Renal cortex interstitium (tissue), 11 donors: ENCODE measurements at regions not wholly inside any gene's neighbourhood (a gene's known extent, or its start where the extent isn't known, plus 50 kb on each side); places are given as distances from the start of the nearest gene placed in this dataset.
"Not testable (repeated sequence)": the region's sequence is repeated elsewhere in the genome, so short reads cannot be mapped to it uniquely, and the experiment has no call there.

Experiments used
- DNase-seq, 11 donors: peaks; one replicate each; pipeline ENCODE4 v3.0.0-alpha.2; 2013; ENCODE audit warnings: low read depth in 9 of 11, low spot score in 4 of 11; ENCODE audit errors: extremely low read depth in 1 of 11

DNA sequence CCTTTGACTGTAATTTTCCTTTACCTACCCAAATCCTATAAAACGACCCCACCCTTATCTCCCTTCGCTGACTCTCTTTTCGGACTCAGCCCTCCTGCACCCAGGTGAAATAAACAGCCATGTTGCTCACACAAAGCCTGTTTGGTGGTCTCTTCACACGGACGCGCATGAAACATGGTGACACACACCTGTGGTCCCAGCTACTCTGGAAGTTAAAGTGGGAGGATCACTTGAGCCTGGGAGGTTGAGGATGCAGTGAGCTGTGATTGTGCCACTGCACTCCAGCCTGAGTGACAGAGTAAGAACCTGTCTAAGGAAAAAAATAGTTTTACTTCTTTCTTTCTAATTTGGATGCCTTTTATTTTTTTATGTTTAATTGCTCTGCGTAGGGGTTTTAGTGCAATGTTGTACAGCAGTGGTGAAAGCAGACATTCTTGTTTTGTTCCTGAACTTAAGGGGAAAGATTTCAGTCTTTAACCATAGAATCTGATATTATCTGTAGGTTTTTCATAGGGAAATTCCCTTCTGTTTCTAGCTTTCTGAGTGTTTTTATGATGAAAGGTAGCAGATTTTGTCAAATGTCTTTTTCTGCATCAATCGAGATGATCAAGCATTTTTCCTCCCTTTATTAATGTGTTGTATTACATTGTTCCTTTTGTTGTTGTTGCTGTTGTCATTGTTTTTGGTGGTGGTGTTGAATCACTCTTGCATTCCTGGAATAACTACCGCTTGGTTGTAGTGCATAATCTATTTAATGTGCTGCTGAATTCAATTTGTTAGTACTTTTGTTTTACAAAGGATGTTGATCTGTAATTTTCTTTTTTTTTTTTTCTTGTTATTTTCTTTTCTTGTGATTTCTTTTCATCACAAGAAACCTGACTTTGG is 497.4 kb downstream of the DISC1 start:
- DNase-seq: no peak

DNA sequence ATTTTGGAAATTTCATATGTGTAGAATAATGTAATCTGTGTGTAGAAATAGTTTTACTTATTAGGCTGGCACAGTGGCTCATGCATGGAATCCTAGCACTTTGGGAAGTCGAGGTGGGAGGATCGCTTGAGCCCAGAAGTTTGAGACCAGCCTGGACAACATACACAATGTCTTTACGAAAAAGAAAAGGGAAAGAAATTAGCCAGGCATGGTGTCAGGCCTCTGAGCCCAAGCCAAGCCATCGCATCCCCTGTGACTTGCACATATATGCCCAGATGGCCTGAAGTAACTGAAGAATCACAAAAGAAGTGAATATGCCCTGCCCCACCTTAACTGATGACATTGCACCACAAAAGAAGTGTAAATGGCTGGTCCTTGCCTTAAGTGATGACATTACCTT is 491.3 kb downstream of the DISC1 start:
- not testable (repeated sequence) for DNase-seq

DNA sequence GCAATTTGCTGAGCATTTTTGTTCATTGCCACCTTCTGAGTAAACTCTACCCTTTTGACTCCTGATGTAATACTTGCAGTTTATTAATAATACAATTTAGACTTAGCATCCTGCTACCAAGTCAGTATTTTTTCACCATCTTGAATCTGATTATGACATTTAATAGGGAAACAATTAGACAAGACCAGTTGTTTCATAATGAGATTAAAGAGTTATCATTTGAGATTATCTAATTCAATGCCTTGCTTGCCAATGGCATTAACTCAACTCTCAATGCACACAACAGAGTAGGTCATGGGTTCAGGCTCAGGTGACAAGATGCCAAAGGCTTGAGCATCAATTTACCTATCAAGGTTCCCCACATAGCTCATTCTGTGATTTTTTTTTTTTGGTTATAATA is 488.4 kb downstream of the DISC1 start:
- no peak for DNase-seq

DNA sequence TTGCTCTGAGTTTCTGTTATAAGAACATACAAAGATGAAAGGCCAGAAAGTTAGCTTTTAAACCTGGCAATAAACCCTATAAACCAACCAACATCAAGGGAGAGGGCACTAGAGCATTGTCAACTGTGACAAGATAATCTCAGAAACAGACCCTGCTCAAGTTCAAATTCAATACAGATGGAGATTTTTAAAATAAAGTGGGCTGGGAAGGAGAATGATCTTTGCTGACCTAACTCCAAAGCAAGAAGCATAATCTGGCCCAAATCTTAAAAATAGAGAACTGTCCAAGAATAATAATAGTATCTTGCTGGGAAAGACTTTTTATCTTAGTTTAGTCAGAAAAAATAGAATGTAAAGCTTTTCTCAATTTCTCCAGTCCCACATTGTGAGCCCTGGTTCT is 485.5 kb downstream of the DISC1 start:
- no peak for DNase-seq

DNA sequence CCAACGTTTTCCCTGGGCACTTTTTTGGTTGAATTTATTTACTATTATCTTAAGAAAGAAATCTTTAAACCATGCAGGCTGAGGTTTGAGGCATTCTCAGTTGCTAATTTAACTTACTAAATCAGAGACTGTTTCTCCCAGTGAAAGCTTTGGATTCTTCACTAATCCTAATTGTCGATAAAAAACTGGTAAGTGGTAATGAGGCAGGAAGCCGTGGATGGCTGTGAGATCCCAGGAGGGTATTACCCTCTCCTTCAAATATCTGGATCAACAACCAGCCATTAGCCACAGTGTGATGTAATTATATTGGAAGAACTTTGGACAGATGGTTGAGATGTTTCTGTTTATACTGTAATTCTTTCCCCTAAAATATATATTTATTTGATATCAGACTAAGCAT is 485.0 kb downstream of the DISC1 start:
- DNase-seq: no peak

DNA sequence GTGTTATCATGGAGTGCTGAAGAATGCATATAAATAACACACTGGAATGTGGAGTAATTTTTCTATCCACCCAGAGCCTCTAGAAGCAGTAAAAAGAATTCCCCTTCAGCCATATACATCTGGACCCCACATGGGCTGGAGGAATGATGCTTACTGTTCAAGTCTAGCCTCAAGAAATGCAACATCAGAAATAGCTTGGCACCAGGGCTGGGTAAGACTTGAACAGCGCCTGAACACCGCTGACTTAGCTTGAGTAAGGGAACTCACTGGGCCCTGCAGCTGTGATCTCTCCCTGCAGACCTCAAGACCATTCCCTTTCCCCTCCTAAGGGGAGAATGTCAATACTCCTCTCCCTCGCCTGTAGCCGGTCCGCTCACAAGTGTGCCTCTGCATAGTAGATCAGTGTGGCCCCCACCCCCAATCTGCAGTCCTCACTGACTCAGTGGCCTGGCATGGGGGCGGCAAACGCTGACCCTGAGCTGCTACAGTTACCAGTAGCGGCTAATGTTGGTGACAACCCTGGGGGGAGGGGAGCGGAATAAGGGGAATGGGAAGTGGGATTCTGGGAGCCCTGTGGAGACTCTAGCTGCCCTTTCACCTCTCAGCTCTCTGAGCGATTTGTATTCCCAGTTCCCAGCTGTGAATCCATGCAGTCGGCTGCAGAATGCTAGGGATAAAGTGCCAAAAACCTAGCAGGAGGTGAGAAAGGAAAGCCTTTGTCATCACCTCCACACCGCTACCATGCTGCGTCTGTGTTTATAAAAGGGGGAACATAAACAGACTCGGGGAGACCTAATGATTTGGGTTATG is 483.9 kb downstream of the DISC1 start:
- no peak for DNase-seq

DNA sequence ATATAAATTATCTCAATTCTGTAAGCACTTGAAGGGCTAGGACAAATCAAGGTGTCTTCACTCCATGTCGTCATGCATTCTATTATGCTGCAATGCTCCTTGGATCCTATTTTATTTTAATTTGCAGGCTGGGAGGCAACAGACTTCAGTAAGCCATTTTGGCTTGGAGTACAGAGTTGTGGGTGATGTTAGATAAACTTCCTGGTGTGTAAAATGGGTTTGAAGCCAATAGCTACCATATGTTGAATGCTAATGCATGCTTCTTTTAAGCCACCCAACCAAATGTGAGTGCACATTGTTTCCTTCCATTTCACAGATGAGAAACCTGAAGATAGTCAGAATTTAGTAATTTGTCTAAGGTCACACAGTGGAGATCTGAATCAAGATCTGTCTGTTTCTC is 482.8 kb downstream of the DISC1 start:
- no peak for DNase-seq

DNA sequence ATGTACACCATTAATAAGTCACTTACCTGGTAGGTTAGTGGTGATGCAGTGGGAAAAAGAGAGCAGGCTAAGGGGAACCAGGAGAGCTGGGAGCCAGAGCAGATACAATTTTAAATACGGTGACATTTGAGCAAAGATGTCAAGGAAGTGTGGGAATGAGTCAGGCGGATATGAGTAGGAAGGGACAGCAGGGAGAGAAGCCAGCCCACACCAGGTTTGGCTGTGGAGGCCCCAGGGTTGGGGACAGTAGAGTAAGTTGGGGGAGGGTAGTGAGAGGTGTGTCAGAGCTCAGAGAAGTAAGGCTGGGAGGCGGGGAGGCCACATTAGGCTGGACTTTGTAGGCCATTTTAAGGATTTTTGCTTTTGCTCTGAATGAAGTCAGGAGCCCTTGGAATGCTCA is 482.0 kb downstream of the DISC1 start:
- DNase-seq: no peak

DNA sequence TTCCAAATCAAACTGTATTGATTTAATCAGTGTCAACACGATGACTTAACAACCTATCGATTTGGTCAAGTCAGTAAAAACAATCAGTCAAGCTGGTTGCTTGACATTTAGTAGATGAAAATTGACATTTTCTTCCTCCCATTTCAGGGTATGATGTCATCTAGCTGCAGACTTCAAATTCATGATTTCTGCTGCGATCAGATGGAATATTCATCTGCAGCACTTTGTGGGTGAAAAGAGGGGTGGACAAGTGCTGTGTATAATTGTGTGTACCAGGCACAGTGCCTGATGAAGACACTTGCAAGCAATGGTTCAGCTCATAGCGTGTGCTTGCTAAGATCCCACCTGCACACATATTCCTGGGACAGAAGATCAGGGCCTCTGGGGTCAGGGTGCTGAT is 479.8 kb downstream of the DISC1 start:
- no peak for DNase-seq

DNA sequence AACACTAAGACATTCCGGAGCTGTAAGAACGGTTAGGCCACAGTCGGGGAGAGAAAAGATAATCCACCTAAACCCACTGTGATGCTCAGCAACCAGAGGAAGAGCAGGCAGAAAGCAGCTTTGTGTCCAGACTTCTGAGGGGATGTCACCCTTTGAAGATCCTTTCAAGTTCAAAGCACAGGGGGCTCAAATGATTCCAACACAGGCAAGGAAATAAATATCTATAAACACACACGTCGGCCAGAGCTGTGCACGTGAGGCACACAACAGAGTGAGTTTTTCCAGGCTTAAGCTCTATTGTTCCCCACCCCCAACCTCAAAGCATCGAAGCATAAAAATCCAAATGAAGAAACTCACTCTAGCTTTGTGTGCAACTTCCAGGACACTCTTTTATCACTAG is 479.0 kb downstream of the DISC1 start:
- DNase-seq: no peak

DNA sequence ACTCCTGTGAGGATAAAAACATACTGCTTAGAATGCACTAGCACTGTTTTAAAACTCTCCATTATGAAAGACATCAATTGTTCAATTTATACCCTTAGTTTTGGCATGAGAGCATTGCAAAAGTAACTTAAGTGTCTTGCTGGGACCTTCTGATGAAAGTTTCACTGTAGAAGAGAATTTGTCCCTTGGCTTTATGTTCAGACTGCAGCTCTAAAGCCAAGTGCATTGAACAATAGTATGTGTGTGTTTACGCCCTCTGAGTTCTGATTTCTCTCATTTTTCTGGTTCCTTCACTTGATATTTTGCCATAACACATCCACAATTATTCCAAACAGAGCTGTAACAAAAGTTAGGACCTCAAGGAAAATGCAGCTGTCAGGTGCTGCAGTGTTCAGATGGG is 474.6 kb downstream of the DISC1 start:
- DNase-seq: no peak

DNA sequence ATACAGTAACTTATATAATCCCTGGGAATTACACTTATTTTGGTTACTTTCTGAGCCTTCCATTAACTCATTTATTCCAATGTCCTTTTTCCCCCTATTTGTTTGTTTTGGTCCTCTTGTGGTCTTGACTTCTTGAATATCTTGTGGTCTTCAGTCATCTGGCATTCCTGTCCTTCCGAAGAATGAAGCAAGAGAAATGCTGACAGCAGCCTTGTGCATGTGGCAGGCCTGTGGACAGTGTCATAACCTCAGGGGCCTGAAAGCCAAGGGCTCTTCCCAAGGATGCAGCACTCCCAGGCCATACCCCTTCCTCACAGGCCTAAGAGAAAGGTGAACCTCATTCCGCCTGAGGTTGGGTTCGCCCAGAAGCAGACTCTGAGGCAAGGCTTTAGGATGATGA is 470.2 kb downstream of the DISC1 start:
- no peak for DNase-seq
